Activated T-cell treated with anti-CD3 and anti-CD28 coated beads, Interleukin-2, amount 50 U/mL, for 72 hours (primary cell): ENCODE measurements at regions not wholly inside any gene's neighbourhood (a gene's known extent, or its start where the extent isn't known, plus 50 kb on each side); places are given as distances from the start of the nearest gene placed in this dataset.

Experiments
- ATAC-seq, 2 donors: fragments of 150-1000 bp; cut with Tn5 transposase; replicated peaks in 1 of 2; 2 replicates each; pipeline ENCODE4 v1.10.0; 2021; ENCODE audit warnings: moderate library complexity in 2 of 2, mild to moderate bottlenecking in 1 of 2
- DNase-seq, 2 donors: peaks; one replicate each; pipeline ENCODE4 v3.0.0; 2021 to 2022; ENCODE audit warnings: mixed read lengths in 1 of 2
- H3K27ac Mint-ChIP-seq: one replicate; pipeline ENCODE4 v1.8.0; 2022; ENCODE audit warnings: mild to moderate bottlenecking, moderate library complexity, mixed read lengths
- H3K27me3 Mint-ChIP-seq: one replicate; pipeline ENCODE4 v1.8.0; 2022; ENCODE audit warnings: low read depth, mixed read lengths
- H3K36me3 Mint-ChIP-seq, 2 donors: one replicate each; pipeline ENCODE4 v1.8.0; 2022; ENCODE audit warnings: mixed read lengths in 2 of 2, mild to moderate bottlenecking in 1 of 2; ENCODE audit not compliant: insufficient read depth in 2 of 2
- H3K4me1 Mint-ChIP-seq: one replicate; pipeline ENCODE4 v1.8.0; 2022; ENCODE audit warnings: low read depth, mixed read lengths
- H3K4me3 Mint-ChIP-seq, 2 donors: one replicate each; pipeline ENCODE4 v1.8.0; 2022; ENCODE audit warnings: mild to moderate bottlenecking in 2 of 2, mixed read lengths in 2 of 2, moderate library complexity in 2 of 2
- H3K9me3 Mint-ChIP-seq, 2 donors: one replicate each; pipeline ENCODE4 v1.8.0; 2022; ENCODE audit warnings: mixed read lengths in 2 of 2

DNA sequence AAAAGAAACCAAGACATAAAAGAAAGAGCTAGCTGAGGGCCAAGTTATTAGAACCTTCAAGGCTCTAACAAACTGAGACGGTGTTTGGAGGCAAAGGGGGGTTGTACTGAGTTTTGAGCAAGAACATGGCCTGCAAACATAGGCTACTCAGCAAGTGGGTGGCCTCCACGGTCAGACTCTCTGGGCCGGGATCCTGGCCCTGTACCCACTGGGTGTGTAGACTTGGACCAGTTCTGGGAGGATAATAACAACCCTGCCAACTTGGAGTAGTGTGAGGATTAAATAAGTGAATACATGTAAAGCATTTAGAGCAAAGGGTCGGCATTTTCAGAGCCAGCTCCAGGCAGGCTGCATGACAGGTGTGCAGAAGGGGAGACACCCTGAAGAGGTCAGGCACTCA lies 56.1 kb upstream of the TNFRSF19 start:
- Mint-ChIP-seq H3K36me3 (no peaks in the 10 kb centered on the region), H3K27me3 (peaks cover 44% of the 10 kb centered on the region), H3K9me3 (no peaks in the 10 kb centered on the region), H3K27ac (no peak overlapping the region), H3K4me1 (no peaks in the 10 kb centered on the region), H3K4me3 (no peak overlapping the region)
- DNase-seq: no peak
- no peak for ATAC-seq

DNA sequence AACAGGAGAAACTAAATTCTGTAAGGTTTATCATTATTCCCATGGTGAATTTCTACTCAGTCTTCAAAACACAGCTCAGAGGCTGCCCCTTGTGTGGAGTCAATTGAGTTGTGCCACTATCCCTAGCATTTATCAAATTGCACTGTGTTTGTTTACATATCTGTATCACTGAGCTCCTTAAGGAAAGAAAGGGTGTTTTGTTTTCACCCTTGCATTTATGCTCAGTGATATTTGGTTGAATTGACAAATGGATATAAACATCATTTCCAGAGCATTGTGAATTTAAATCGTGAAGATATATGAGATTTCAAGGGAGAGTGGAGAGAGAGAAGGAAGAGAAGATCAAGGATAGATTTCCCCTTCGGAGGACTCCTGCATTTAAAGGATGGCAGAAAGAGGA lies 55.1 kb upstream of the TNFRSF19 start:
- Mint-ChIP-seq H3K27me3 (peaks cover 39% of the 10 kb centered on the region), H3K9me3 (no peaks in the 10 kb centered on the region), H3K4me1 (no peaks in the 10 kb centered on the region), H3K27ac (no peak overlapping the region), H3K36me3 (no peaks in the 10 kb centered on the region), H3K4me3 (no peak overlapping the region)
- DNase-seq (no peak), ATAC-seq (no peak)

- Mint-ChIP-seq H3K9me3 (no peaks in the 10 kb centered on the region), H3K4me3 (no peak overlapping the region), H3K36me3 (no peaks in the 10 kb centered on the region), H3K27me3 (peaks cover 37% of the 10 kb centered on the region), H3K4me1 (no peaks in the 10 kb centered on the region), H3K27ac (no peak overlapping the region)
- no peak for ATAC-seq
- DNase-seq: no peak
These were observed 54.0 kb upstream of the TNFRSF19 start for GRCh38 chr13:23516190-23516589.

- Mint-ChIP-seq H3K4me3 (no peak overlapping the region), H3K27me3 (peaks cover 37% of the 10 kb centered on the region), H3K4me1 (no peaks in the 10 kb centered on the region), H3K27ac (no peak overlapping the region), H3K36me3 (no peaks in the 10 kb centered on the region), H3K9me3 (no peaks in the 10 kb centered on the region)
- ATAC-seq: no peak
- no peak for DNase-seq
These were observed 53.5 kb upstream of the TNFRSF19 start for GRCh38 chr13:23516702-23517101.

- H3K9me3 Mint-ChIP-seq: no peaks in the 10 kb centered on the region
- ATAC-seq (no peak), DNase-seq (no peak)
- H3K4me3 Mint-ChIP-seq: no peak overlapping the region
- no peaks in the 10 kb centered on the region for H3K4me1 Mint-ChIP-seq
- H3K27ac Mint-ChIP-seq: no peak overlapping the region
- no peaks in the 10 kb centered on the region for H3K36me3 Mint-ChIP-seq
- peaks cover 30% of the 10 kb centered on the region for H3K27me3 Mint-ChIP-seq
These were observed 52.0 kb upstream of the TNFRSF19 start for GRCh38 chr13:23518231-23518630.
